SK-N-SH (cell line): ENCODE measurements at regions not wholly inside any gene's neighbourhood (a gene's known extent, or its start where the extent isn't known, plus 50 kb on each side); places are given as distances from the start of the nearest gene placed in this dataset.

ENCODE experiments used
- CTCF ChIP-seq: fragments of 200-600 bp; sonication (generic); IDR thresholded peaks from 2 replicates; pipeline ENCODE4 v1.6.1; 2017; ENCODE audit warnings: antibody characterized with exemption, mild to moderate bottlenecking, moderate library complexity
- EP300 ChIP-seq, 2 experiments: IDR thresholded peaks; 2 replicates each; pipeline versions ENCODE4 v1.4.0 to v1.6.1; 2012; ENCODE audit warnings: borderline replicate concordance in 1 of 2, low read depth in 1 of 2, low read length in 1 of 2
- EZH2phosphoT487 ChIP-seq: fragments of 200-600 bp; sonication (generic); IDR thresholded peaks from 2 replicates; pipeline ENCODE4 v1.6.1; 2017; ENCODE audit warnings: low read depth, mixed run types, mild to moderate bottlenecking, antibody characterized with exemption, moderate library complexity, borderline replicate concordance
- GATA2 ChIP-seq: sonication (generic); formaldehyde crosslinking; IDR thresholded peaks from 2 replicates; pipeline ENCODE4 v1.5.0; 2020; ENCODE audit warnings: mild to moderate bottlenecking, missing genetic modification reagents
- JUND ChIP-seq: IDR thresholded peaks from 2 replicates; pipeline ENCODE4 v1.4.0; 2012
- MAX ChIP-seq: IDR thresholded peaks from 2 replicates; pipeline ENCODE4 v1.4.0; 2012; ENCODE audit warnings: low read depth
- MXI1 ChIP-seq: IDR thresholded peaks from 2 replicates; pipeline ENCODE4 v1.6.1; 2012; ENCODE audit warnings: mild to moderate bottlenecking, low read depth, low read length, improper control_type of control experiment
- PBX3 ChIP-seq: IDR thresholded peaks from 2 replicates; pipeline ENCODE4; 2012
- POLR2AphosphoS5 ChIP-seq: IDR thresholded peaks from 2 replicates; pipeline ENCODE4 v1.6.1; 2012; ENCODE audit warnings: low read depth, low read length
- RCOR1 ChIP-seq: fragments of 150-350 bp; IDR thresholded peaks from 2 replicates; pipeline ENCODE4 v1.6.1; 2017; ENCODE audit warnings: antibody characterized with exemption, low read length
- USF1 ChIP-seq: IDR thresholded peaks from 2 replicates; pipeline ENCODE4 v1.4.0; 2012; ENCODE audit warnings: low read depth, borderline replicate concordance

- TF ChIP-seq CTCF (no peak), POLR2AphosphoS5 (no peak), GATA2 (CRISPR knock-in tag) (no peak), MXI1 (no peak), EZH2phosphoT487 (no peak), RCOR1 (no peak), USF1 (no peak), JUND (no peak), PBX3 (no peak), MAX (no peak), EP300 (IDR thresholded peaks at IDR 0.05; ENCODE audit: borderline replicate concordance in 1 of 2, low read depth in 1 of 2, low read length in 1 of 2) (no peak)
Measured at GRCh38 chr22:48680601-48681000, 1147.1 kb downstream of the BRD1 start.
